Activated CD4-positive, alpha-beta T cell treated with anti-CD3 and anti-CD28 coated beads, Interleukin-10, Interleukin-2, amounts not matched to agents 100 ng/mL and 50 ng/mL, durations not matched to agents 16 hours and 8 hours (primary cell): ENCODE measurements at regions not wholly inside any gene's neighbourhood (a gene's known extent, or its start where the extent isn't known, plus 50 kb on each side); places are given as distances from the start of the nearest gene placed in this dataset.

ENCODE experiments used
- DNase-seq: peaks from one replicate; pipeline ENCODE4 v3.0.0-alpha.2; 2020

DNA sequence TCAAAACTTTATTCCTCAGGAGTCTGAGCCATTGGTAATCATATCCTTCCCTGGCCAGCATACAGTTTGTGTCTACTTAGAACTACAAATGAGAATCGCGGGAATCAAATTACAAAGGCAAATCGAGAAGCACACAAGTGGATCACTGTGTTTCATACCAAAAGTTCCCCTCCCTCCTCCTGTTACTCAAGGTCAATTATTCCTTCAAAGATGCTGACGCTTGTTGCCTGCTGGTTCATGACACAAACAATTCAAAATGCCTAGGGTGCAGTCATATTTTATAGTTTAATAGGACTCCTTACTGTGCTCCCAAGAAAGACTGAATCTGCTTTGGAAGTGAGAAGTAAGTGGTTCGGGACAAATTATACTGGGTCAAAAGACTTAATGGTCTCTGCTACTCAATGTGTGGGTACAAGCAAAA is 93.0 kb upstream of the PBX1 start:
- no peak for DNase-seq

DNA sequence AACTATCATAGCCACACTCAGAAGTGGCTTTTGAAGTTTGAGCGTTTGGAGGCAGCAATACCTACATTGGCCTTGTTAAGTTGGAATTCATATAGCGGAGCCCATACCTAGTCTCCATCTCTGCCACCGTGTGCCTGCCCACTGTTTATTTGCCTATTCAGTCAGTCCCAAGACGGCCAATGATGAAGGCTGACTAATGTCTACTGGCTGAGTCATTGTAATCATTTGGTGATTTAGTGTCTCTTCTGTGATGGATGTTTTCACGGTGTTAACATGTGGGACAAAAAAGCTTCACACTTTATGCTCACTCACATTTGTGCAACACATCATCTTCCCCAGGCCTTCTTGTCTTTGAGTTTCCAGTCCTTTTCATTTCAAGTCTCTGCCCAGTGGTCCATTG is 92.6 kb upstream of the PBX1 start:
- DNase-seq: no peak

DNA sequence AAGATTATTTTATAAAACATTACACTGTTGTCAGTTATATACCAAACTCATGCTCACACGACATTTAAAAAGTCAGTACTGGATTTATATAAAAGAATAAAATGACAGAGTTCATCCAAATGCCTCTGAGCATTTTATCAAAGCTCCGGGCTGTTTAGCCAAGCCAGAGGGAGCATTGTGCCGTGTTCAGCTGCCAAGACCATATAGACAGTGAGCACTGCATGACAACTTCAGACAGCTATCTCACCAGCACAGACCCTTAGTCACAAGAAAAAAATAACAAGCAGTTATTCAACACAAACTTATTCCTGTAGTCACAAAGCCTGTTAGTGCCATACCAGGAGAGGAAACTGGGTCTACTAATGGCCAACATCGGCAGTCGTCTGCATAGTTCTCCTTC is 88.0 kb upstream of the PBX1 start:
- no peak for DNase-seq

DNA sequence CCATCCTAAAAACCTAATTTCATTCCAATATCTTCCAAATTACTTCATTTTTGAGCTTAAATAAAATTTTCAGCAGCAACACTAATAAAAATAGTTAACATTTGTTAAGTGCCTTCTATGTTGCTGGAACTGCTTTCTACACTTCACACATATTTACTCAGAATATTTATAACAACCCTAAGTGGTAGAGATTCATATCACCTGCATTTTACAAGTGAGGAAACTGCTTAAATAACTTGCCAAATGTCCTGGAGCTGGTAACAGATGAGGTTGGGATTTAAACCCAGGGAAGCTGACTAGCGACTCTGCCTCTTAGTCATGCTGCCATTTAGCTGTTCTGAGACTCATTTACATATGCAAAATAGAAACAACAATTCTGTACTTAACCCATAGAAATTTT is 86.1 kb upstream of the PBX1 start:
- DNase-seq: no peak

DNA sequence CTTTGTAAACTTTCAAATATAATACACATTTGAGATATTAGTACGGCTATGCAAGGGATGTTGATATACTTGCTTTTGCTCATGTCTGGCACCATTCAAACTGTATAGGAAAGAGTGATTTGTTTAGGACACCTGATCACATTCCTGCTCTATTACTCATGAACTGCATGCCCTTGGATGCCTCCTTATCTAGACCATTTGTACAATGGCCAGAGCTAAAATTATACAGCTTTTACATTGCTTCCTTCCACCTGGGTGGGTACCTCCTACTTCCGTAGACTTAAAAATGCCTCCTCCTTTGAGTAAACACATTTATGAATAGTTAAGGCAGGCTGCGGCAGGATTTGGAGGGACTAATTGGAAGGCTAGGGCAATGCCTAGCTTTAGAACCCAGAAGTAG is 85.4 kb upstream of the PBX1 start:
- DNase-seq: no peak

DNA sequence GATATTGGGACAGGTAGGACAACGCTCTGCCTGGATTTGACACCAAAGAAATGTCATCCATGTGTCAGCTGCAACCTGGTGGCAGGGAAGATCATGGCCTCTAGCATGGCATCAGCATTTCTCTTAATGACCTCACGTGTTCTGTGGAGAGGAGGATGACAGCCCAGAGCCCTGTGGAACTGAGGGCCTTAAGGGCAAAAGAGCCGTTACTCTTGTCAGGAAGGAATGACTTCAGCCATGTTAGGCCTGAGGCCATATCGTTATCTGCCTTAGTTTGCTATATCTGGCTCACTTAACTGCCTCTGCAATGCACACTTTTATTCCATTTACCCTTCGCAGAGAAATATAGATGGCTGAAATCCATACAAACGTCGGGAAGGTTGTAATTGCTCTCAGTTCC is 83.2 kb upstream of the PBX1 start:
- no peak for DNase-seq

DNA sequence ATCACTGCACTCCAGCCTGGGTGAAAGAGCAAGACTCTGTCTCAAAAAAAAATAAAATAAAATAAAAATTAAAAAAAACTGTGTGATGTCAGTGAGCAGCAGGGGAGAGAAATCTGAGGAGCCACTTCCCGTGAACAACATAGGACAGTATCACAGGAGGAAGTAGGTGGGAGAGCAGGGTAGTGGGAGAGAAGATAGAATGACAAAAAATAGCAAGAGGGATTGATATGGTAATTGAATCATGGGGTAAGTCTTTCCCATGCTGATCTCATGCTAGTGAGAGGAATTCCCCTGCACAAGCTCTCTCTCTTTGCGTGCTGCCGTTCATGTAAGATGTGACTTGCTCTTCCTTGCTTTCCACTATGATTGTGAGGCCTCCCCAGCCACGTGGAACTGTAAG is 81.6 kb upstream of the PBX1 start:
- DNase-seq: no peak

DNA sequence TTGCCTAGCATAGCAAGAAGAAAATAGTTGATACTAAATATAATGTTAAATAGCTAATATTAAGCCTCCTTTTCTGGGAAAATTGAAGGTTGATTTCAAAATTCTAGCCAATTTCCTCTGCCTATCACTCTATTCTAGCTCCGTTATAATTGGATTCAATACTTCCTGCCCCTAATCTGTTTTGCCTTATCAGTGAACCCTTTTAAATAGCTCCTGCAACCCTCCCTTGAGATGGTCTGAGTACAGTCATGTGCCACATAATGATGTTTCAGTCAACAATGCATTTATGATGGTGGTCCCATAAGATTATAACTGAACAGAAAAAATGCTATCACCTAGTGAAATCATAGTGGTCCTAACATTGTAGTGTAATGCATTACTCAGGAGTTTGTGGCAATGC is 79.7 kb upstream of the PBX1 start:
- DNase-seq: no peak

DNA sequence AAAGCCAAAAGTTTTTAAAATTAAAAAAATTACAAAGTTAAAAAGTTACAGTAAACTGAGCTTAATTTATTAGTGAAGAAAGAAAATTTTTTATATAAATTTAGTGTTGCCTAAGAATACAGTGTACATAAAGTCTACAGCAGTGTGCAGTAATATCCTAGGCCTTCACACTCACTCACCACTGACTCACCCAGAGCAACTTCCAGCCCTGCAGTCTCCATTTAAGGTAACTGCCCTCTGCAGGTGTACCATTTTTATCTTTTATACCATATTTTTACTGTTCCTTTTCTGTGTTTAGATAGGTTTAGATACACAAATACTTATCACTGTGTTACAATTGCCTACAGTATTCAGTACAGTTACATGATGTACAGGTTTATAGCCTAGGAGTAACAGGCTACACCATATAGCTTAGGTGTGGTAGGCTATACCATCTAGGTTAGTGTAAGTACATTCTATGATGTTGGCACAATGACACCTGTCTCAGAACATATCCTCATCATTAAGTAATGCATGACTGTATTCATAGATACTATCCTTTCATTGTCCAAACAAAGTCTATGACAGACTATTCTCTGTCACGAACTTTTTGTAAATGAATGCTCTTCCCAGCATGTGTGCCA is 78.6 kb upstream of the PBX1 start:
- no peak for DNase-seq

DNA sequence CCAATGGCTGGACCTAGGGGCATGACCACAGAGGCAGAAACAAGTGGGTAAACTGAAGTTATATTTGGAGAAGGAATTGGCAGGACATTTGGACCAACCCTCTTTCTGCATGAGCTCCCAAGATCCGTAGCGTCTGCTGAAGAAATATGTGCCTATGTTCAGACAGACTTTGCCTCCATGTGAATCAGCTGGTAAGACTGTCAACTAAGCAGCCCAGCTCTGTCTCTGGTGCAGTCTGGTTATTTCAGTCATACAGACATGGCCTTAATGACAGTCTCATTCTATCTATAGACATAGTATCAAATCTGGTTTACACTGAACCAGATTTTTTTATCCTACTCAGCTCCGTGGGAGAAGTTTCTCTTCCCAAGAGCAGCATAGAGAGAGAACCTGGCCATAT is 63.1 kb upstream of the PBX1 start:
- no peak for DNase-seq

DNA sequence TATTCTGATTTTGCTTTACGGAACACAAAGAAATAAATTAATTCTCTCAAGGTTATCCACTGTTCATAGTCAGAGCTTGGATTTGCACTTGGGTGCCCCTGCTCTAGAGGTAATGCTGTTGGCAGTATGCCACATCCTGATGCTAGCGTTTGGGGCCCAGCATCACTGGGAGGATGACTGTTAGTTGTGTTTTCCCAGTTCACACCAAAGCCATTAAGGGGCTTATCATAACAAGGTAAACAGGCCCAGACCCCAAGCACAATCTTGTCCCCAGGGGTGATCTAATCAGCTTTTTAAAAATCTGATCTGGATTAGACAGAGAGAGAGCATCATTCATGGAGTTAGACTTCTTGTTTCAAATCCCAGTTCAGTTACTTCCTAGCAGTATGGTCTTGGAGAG is 60.2 kb upstream of the PBX1 start:
- no peak for DNase-seq

DNA sequence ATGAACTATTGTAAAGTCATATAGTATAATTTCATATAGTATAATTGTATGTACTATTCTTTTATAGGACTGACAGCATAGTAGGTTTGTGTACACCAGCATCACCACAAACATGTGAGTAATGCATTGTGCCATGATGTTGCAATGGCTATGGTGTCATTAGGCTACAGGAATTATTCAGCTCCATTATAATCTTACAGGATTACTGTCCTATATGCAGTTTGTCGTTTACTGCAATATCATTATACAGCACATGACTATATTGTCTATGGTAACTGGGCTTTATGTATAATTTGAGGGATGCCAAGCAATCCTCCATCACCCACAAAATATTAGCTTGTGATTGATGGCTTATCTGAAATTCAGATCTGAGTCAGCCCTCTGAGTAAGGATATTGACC is 54.2 kb upstream of the PBX1 start:
- DNase-seq: no peak
